Endodermal cell (in vitro differentiated cells): ENCODE measurements at regions not wholly inside any gene's neighbourhood (a gene's known extent, or its start where the extent isn't known, plus 50 kb on each side); places are given as distances from the start of the nearest gene placed in this dataset.

Experiments used
- DNase-seq: peaks from one replicate; pipeline ENCODE4 v3.0.0-alpha.2; 2017
- H3K27ac ChIP-seq: 2 replicates; pipeline ENCODE4 v1.5.1; 2013; ENCODE audit warnings: mild to moderate bottlenecking, low read depth, low read length, moderate library complexity
- H3K27me3 ChIP-seq: 2 replicates; pipeline ENCODE4 v1.6.1; 2013; ENCODE audit warnings: mild to moderate bottlenecking, low read length, moderate library complexity; ENCODE audit not compliant: insufficient read depth, control insufficient read depth, poor library complexity, severe bottlenecking
- H3K36me3 ChIP-seq: 2 replicates; pipeline ENCODE4 v1.7.0; 2013; ENCODE audit warnings: mild to moderate bottlenecking, low read length, moderate library complexity; ENCODE audit not compliant: control insufficient read depth, insufficient read depth
- H3K4me1 ChIP-seq: one replicate; pipeline ENCODE4 v1.7.0; 2013; ENCODE audit warnings: low read length; ENCODE audit not compliant: control insufficient read depth, insufficient read depth
- H3K4me3 ChIP-seq: 2 replicates; pipeline ENCODE4 v1.5.1; 2013; ENCODE audit warnings: mild to moderate bottlenecking, low read length, moderate library complexity
- H3K9ac ChIP-seq: 2 replicates; pipeline ENCODE4 v1.6.1; 2013; ENCODE audit warnings: mild to moderate bottlenecking, low read length, moderate library complexity; ENCODE audit not compliant: poor library complexity, severe bottlenecking; ENCODE audit errors: extremely low read depth
- H3K9me3 ChIP-seq: 2 replicates; pipeline ENCODE4 v1.6.1; 2013; ENCODE audit warnings: mild to moderate bottlenecking, low read length, moderate library complexity; ENCODE audit not compliant: control insufficient read depth
- H3K27ac Mint-ChIP-seq: 2 replicates; pipeline ENCODE4 v1.8.0; 2020; ENCODE audit warnings: mixed read lengths
- H3K27me3 Mint-ChIP-seq: 2 replicates; pipeline ENCODE4 v1.8.0; 2021; ENCODE audit warnings: mild to moderate bottlenecking, mixed read lengths; ENCODE audit not compliant: insufficient read depth
- H3K36me3 Mint-ChIP-seq: 2 replicates; pipeline ENCODE4 v1.8.0; 2020; ENCODE audit warnings: low read depth, mixed read lengths
- H3K4me1 Mint-ChIP-seq: 2 replicates; pipeline ENCODE4 v1.8.0; 2020; ENCODE audit warnings: mixed read lengths
- H3K4me3 Mint-ChIP-seq: 2 replicates; pipeline ENCODE4 v1.8.0; 2020; ENCODE audit warnings: mild to moderate bottlenecking, moderate library complexity, mixed read lengths
- H3K9me3 Mint-ChIP-seq: 2 replicates; pipeline ENCODE4 v1.8.0; 2020; ENCODE audit warnings: mild to moderate bottlenecking, mixed read lengths
- WGBS, 2 experiments: methylation state at CpG; one replicate each; pipeline versions ENCODE4 v1.1.5 to v1.1.7; 2013; ENCODE audit warnings: missing lambda C conversion rate in 2 of 2, mixed read lengths in 1 of 2; ENCODE audit not compliant: insufficient coverage in 1 of 2, insufficient read length in 1 of 2; 5-methylcytosine and 5-hydroxymethylcytosine counted together
- TF ChIP-seq, protein P1 (sequence below): fragments of 200-600 bp; sonication (generic); conservative IDR thresholded peaks from 2 replicates; pipeline ENCODE4 v1.5.0; 2021; ENCODE audit warnings: antibody characterized with exemption, mild to moderate bottlenecking

DNA sequence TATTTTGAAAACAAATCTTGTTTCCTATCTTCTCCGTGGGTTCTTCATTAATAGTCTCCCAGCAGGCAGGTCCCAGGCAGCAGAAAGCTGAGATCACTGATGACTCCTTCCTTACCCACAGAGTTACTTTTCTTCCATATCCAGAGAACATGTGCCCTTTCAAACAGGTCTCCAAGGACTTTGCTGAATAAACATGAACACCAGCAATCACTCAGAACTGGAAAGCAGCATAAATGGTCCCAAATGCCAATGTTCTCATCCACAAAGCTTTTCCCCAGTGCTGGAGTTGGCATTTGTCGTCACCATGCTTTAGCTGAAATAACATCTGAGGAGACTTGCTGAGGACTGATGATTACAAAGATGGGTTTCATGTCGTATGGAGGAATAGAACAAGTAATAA is 134.0 kb downstream of the YIPF5 start:
- Histone ChIP-seq H3K9me3 (no peaks in the 10 kb centered on the region), H3K27me3 (no peaks in the 10 kb centered on the region), H3K4me3 (no peak overlapping the region), H3K4me1 (peaks cover 12% of the 10 kb centered on the region), H3K36me3 (no peaks in the 10 kb centered on the region), H3K9ac (no peak overlapping the region), H3K27ac (no peak overlapping the region)
- 91 to 92% methylated on average over 2 to 3 of the region's 3 CpGs for WGBS, 2 experiments
- no peak for DNase-seq
- Mint-ChIP-seq H3K27me3 (no peaks in the 10 kb centered on the region), H3K4me1 (peaks cover 12% of the 10 kb centered on the region), H3K9me3 (no peaks in the 10 kb centered on the region), H3K4me3 (no peak overlapping the region), H3K27ac (no peak overlapping the region), H3K36me3 (no peaks in the 10 kb centered on the region)
- TF ChIP-seq, protein P1, sequence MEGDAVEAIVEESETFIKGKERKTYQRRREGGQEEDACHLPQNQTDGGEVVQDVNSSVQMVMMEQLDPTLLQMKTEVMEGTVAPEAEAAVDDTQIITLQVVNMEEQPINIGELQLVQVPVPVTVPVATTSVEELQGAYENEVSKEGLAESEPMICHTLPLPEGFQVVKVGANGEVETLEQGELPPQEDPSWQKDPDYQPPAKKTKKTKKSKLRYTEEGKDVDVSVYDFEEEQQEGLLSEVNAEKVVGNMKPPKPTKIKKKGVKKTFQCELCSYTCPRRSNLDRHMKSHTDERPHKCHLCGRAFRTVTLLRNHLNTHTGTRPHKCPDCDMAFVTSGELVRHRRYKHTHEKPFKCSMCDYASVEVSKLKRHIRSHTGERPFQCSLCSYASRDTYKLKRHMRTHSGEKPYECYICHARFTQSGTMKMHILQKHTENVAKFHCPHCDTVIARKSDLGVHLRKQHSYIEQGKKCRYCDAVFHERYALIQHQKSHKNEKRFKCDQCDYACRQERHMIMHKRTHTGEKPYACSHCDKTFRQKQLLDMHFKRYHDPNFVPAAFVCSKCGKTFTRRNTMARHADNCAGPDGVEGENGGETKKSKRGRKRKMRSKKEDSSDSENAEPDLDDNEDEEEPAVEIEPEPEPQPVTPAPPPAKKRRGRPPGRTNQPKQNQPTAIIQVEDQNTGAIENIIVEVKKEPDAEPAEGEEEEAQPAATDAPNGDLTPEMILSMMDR = no peak

DNA sequence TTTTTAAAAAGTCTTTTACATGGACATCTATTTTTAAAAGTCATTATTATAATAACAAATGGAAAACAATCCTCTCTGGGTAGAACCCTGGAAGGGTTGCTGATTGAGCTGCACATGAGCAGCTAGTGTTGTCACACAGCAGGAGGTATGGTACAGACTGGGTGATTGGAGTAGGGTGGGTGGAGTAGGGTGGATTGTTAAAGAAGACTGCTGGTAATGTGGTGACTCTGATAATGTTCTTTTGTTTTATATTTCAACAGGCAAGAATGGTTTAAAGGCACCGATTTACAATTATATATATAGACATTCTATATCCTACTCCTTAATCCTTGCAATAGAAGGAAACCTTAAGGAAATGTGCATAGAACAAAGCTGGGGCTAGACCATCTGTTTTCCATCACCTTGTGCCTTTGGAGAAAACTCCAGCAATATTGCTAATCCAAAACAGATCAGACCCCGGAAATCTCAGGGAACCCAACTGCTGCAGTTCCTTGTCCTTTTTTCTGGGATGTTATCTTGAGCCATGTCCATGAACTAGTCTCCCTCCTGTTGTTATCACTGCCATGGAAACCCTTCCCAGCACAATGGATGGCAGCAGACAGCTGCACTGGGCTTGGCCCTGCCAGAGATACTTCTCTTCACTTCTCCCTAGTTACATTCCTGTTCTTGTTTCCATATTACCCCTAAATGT is 129.7 kb downstream of the YIPF5 start:
- H3K27me3 ChIP-seq = no peaks in the 10 kb centered on the region
- no peak for DNase-seq
- Mint-ChIP-seq H3K9me3 (peaks cover 3% of the 10 kb centered on the region), H3K27ac (no peak overlapping the region), H3K27me3 (no peaks in the 10 kb centered on the region), H3K4me3 (no peak overlapping the region), H3K36me3 (no peaks in the 10 kb centered on the region), H3K4me1 (no peaks in the 10 kb centered on the region)
- H3K9me3 ChIP-seq = no peaks in the 10 kb centered on the region
- 81 to 90% methylated on average over 1 to 2 of the region's 2 CpGs for WGBS, 2 experiments
- TF ChIP-seq, protein P1 = no peak
- H3K4me1 ChIP-seq = no peaks in the 10 kb centered on the region
- H3K4me3 ChIP-seq = no peak overlapping the region
- H3K27ac ChIP-seq = no peak overlapping the region
- H3K9ac ChIP-seq = no peak overlapping the region
- no peaks in the 10 kb centered on the region for H3K36me3 ChIP-seq

DNA sequence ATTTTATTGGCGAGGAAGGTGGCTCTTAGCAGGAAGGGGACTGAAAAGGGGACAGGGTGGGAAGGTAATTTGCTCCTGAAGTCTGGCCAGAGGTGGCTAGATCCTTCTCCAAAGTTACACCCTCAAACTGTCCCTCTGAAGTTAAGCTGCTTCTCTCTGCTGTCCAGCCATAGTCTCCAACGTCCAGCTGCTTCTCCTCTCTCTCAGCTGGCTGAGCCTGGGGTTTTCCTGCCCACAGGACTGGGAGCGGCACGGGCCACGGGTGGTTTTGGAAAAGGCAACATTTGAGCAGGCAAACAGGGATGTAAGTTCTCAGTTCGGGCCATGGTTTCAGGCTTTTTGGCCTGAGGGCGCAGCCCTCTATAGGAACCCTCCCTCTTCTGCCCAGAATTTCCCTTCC is 128.3 kb downstream of the YIPF5 start:
- Mint-ChIP-seq H3K27me3 (no peaks in the 10 kb centered on the region), H3K36me3 (no peaks in the 10 kb centered on the region), H3K27ac (no peak overlapping the region), H3K4me1 (no peaks in the 10 kb centered on the region), H3K4me3 (no peak overlapping the region), H3K9me3 (peaks cover 3% of the 10 kb centered on the region)
- no peak for DNase-seq
- H3K9ac ChIP-seq = no peak overlapping the region
- H3K9me3 ChIP-seq = no peaks in the 10 kb centered on the region
- no peak overlapping the region for H3K27ac ChIP-seq
- H3K27me3 ChIP-seq = no peaks in the 10 kb centered on the region
- H3K36me3 ChIP-seq = no peaks in the 10 kb centered on the region
- no peaks in the 10 kb centered on the region for H3K4me1 ChIP-seq
- WGBS, 2 experiments = 86 to 100% methylated on average over 1 to 7 of the region's 7 CpGs
- H3K4me3 ChIP-seq = no peak overlapping the region
- TF ChIP-seq, protein P1 = no peak
